HT1080 (cell line): ENCODE measurements at regions not wholly inside any gene's neighbourhood (a gene's known extent, or its start where the extent isn't known, plus 50 kb on each side); places are given as distances from the start of the nearest gene placed in this dataset.

Experiments used
- DNase-seq: peaks from one replicate; pipeline ENCODE4 v3.0.0-alpha.2; 2015; ENCODE audit warnings: low read depth

DNA sequence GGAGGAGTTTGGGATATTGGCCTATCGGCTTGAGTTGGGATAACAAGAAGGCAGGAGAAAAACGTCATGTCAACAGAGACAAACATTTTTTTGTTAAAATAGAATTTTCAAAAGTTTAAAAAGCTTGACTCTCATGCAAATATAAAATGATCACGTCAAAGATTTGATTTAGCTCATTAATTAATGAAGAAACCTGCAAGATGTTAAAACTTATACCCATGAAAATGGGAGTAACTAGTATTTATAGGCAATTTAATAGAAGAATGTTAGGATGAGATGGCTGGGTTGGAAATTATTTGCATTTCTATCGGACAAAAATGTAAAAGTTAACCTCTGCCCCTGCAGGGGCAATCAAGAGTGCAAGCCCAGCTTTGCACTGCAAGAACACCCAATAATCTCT lies 184.6 kb upstream of the BCOR start:
- no peak for DNase-seq

DNA sequence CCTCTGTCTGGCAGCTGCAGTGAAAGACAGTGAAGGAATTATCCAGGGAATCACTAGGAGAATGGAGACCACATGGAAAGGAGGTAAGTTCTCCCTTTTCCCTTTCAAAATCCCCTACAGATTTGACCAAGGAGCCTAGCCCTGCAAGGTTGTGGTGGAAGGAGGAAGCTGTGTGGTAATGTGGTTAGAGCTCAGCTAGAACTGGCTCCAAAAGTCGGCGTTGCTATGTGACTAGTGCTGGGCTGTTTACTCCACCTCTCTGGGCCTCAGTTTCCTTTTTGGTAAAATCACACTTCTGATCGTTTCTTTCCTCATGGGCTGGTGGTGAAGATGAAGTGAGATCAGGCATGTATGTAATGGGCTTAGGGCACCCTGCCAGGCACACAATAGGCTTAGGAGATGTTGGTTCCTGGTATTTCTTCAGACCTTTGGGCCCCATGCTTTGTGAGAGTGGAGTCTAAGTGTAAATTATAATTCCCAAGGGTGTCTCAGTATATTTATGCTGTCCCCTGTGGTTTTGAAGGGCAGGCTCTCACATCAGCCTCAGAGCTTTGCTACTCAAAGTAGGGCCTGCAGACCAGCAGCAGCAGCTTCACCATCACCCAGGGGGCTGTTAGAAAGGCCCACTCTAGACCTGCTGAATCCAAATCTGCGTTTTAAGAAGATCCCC lies 183.7 kb upstream of the BCOR start:
- DNase-seq: no peak

- no peak for DNase-seq
Observed at GRCh38 chrX:40279762-40280161, 182.0 kb upstream of the BCOR start.

DNA sequence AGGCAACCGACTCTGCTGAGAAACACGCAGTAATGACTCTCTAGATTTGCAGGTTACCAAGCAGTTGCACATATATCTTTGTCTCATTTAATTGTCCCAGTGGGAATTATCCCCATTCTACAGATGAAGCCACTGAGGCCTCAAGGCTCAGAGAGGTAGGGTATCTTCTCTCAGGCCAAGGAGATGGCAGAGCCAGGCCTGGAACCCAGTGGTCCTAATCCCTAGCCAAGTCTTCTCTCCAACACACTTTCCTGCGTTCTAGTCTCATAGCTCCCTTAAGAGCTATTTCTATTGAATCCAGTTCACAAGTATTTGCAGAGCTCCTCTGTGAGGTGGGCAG lies 181.3 kb upstream of the BCOR start:
- DNase-seq: no peak

DNA sequence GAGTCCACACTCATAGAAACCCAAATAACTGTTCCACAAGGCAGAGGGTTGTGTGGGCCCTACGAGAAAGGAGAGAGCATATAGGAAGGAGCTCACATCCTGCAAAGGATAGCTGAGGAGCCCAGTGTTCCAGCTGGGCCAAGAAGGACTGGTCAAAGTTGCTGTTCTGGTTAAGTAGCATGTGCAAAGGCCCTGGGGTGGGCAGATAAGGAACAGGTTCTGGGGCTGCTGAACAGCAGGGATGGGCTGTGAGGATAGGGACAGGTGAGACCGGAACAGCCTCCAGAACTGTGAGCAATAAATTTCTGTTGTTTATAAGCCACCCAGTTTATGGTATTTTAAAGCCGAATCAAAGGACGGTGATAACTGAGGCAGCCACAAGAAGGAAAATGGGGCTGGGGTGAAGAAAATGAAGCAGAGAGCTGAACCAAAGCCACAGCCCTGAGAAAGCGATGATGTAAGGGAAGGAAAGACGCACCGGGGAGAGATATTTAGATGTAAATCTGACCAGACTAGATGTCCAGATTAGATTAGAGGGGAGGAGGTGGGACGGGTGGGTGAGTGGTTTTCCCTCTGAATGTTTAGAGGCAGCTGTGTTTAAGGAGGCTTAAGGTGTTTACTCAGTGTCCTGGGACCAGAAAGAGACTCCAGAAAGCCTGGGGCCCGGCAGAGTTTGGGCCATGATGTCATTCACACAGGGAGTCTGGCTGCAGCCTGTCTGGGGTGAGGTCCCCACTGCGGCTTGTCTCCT lies 180.8 kb upstream of the BCOR start:
- DNase-seq: peak; percentile 3

GRCh38 chrX:40277672-40278071 lies 179.9 kb upstream of the BCOR start:
- no peak for DNase-seq

GRCh38 chrX:40273356-40274050 lies 175.7 kb upstream of the BCOR start:
- DNase-seq: peak; percentile 27

- DNase-seq: no peak
Observed at GRCh38 chrX:40272776-40273175, 175.0 kb upstream of the BCOR start.

- no peak for DNase-seq
Observed at GRCh38 chrX:40272141-40272540, 174.4 kb upstream of the BCOR start.

- DNase-seq: no peak
Observed at GRCh38 chrX:40268188-40268520, 170.4 kb upstream of the BCOR start.

- no peak for DNase-seq
Observed at GRCh38 chrX:40267334-40268187, 169.8 kb upstream of the BCOR start.

- peak; percentile 51 for DNase-seq
Observed at GRCh38 chrX:40266490-40267333, 169.0 kb upstream of the BCOR start.

- no peak for DNase-seq
Observed at GRCh38 chrX:40265936-40266335, 168.2 kb upstream of the BCOR start.

DNA sequence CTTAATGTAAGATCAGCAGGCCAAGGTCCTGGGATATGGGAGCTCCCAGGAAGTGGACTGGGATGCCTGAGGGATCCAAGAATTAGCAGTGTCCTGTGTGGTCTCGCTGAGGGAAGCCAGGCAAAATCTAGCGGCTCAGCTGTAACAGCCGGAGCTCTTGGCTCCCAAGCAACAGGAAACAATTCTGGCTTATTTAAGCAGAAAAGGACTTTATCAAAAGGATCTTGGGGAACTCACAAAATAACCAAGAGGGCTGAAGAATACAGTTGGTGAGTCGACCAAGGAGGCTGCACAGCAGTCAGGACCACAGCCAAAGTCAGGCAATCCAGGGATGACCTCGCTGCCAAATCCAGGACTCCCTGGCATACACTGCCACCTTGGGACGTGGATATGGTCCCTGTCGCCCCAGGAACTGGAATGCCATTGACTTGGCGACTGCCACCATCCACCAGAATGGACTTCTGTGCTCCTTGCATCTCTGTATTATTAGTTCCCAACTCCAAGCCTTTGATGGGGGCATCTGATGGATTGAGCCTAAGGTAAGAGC lies 165.3 kb upstream of the BCOR start:
- no peak for DNase-seq

DNA sequence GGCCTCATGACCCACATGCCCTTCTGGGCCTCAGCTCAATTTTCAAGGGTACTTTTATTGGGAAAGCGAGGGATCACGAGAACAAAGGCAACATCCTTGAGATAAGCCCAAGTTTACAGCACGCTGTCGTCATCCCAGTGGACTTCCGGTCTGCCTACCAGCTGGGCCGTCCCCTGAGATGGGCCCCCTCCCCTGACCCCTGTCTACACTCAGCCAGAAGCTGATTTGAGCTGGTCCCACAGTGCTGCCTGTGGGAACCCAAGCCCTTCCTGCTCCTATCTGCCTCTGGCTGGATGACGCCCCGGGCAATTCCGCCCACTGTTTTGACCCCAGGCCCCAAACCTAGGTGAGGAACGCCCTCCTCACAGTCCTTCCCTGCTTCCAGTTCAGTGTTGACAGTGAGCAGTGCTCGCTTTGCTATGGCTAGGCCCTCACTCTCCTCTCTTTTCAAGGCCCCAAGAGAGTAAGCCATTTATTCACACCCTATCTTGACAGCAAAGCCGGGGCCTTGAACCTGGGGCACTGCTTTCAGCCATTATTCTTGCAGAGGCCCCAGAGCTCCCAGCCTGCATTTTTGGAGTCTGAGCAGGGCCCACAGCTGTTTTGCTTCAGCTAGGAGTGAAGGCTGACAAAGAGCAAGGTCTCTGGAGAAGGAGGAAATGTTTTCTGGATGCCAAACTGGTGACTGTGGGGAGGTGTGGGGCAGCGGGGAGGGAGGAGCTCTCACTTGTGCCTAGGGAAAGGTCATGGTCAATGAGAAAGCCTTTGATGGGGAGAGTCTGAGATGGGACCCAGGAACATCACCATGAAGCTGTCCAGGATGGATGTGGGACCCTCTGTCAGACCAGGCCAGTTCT lies 164.6 kb upstream of the BCOR start:
- DNase-seq: peak; percentile 27

GRCh38 chrX:40261833-40262156 lies 164.0 kb upstream of the BCOR start:
- no peak for DNase-seq

DNA sequence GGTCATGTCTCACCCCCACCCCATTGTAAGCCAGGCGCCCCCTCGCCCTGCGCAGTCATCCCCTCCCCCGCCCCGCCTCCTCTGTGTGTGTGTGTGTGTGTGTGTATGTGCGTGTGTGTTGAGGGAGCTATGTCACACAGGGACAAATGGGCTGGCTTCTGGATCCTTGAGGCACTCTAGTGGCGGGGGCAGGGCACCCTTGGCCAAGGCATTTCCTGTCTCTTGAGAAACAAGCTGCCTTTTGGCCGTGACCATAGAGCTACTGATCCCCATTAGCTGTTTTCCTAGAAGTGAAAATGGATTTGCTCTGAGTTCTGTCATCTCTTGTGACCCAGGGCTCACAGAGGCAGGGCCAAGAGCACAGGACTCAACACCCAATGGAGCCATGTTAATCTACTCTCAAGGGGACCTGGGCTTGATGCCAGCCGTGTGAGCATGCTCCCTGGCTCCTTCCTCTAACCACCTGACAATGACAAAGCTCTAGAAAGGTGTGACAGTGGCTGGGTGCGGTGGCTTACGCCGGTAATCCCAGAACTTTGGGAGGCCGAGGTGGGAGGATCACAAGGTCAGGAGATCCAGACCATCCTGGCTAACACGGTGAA lies 162.5 kb upstream of the BCOR start:
- DNase-seq: no peak

- DNase-seq: no peak
Observed at GRCh38 chrX:40258909-40259308, 161.2 kb upstream of the BCOR start.

DNA sequence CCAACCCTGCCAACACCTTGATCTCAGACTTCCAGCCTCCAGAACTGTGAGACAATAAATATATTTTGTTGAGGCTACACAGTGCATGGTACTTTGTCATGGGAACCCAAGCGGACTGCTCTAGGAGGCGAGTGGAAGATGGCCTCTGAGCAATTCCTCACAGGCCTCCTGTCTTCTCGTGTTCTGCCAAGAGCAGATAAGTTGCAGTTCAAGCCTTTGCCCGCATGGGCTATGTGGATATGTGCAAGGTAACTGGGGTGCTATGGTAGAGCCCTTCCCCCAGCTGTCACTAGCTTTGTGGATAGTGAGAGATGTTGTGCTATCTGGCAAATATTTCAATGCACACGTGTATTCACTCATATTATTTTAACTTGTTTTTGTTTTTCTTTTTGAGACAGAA lies 156.0 kb upstream of the BCOR start:
- DNase-seq: no peak
